WTC11 (cell line): ENCODE measurements at regions not wholly inside any gene's neighbourhood (a gene's known extent, or its start where the extent isn't known, plus 50 kb on each side); places are given as distances from the start of the nearest gene placed in this dataset.

ENCODE experiments used
- ATAC-seq: fragments of 200-7000 bp; cut with Tn5 transposase; 2 replicates; pipeline ENCODE4 v1.10.0; 2021; ENCODE audit warnings: mild to moderate bottlenecking, moderate library complexity
- CTCF ChIA-PET: fragments of 300-600 bp; sonication (Branson Sonifier 250); formaldehyde crosslinking; loops from one replicate; lab custom pipeline; 2021; ENCODE audit warnings: antibody characterized with exemption; lab: Charles Lee
- POLR2A ChIA-PET: fragments of 350-600 bp; sonication (Branson Sonifier 250); formaldehyde crosslinking; loops from one replicate; lab custom pipeline; 2021; ENCODE audit warnings: antibody characterized with exemption; lab: Charles Lee
- DNase-seq: peaks from one replicate; pipeline ENCODE4 v3.0.0; 2021; ENCODE audit warnings: low spot score
- H3K27ac Mint-ChIP-seq: 2 replicates; pipeline ENCODE4 v1.8.0; 2021; ENCODE audit warnings: mixed read lengths
- H3K27me3 Mint-ChIP-seq: 2 replicates; pipeline ENCODE4 v1.8.0; 2021; ENCODE audit warnings: low read depth, mild to moderate bottlenecking, moderate library complexity, mixed read lengths
- H3K36me3 Mint-ChIP-seq: 2 replicates; pipeline ENCODE4 v1.8.0; 2021; ENCODE audit warnings: mixed read lengths
- H3K4me1 Mint-ChIP-seq: 2 replicates; pipeline ENCODE4 v1.8.0; 2022; ENCODE audit warnings: mixed read lengths
- H3K4me3 Mint-ChIP-seq: 2 replicates; pipeline ENCODE4 v1.8.0; 2021; ENCODE audit warnings: mild to moderate bottlenecking, moderate library complexity, mixed read lengths
- H3K9me3 Mint-ChIP-seq: 2 replicates; pipeline ENCODE4 v1.8.0; 2021; ENCODE audit warnings: mixed read lengths
- AR ChIP-seq: fragments of 250-450 bp; sonication (Bioruptor Pico); IDR thresholded peaks from 2 replicates; pipeline ENCODE4 v1.9.0; 2021; ENCODE audit warnings: mild to moderate bottlenecking
- ATF2 ChIP-seq: sonication (generic); formaldehyde crosslinking; IDR thresholded peaks from 2 replicates; pipeline ENCODE4 v1.8.1; 2022; ENCODE audit warnings: low read depth, missing genetic modification reagents, borderline replicate concordance
- CREM ChIP-seq: sonication (generic); formaldehyde crosslinking; IDR thresholded peaks from 2 replicates; pipeline ENCODE4 v1.8.1; 2022; ENCODE audit warnings: mild to moderate bottlenecking, missing genetic modification reagents, moderate library complexity
- GABPB1 ChIP-seq: sonication (generic); formaldehyde crosslinking; IDR thresholded peaks from 2 replicates; pipeline ENCODE4 v1.8.1; 2023; ENCODE audit warnings: mild to moderate bottlenecking, missing genetic modification reagents
- GTF2I ChIP-seq: fragments of 250-450 bp; sonication (Bioruptor Pico); conservative IDR thresholded peaks from 2 replicates; pipeline ENCODE4 v1.4.0; 2021; ENCODE audit warnings: mild to moderate bottlenecking
- IRF2 ChIP-seq: sonication (generic); formaldehyde crosslinking; IDR thresholded peaks from 2 replicates; pipeline ENCODE4 v1.8.0; 2022; ENCODE audit warnings: low read depth, missing genetic modification reagents, borderline replicate concordance
- MLX ChIP-seq: sonication (generic); formaldehyde crosslinking; IDR thresholded peaks from 2 replicates; pipeline ENCODE4 v1.8.1; 2023; ENCODE audit warnings: mild to moderate bottlenecking, missing genetic modification reagents, moderate library complexity
- NR1H2 ChIP-seq: sonication (generic); formaldehyde crosslinking; IDR thresholded peaks from 2 replicates; pipeline ENCODE4 v1.9.0; 2021; ENCODE audit warnings: mild to moderate bottlenecking, moderate library complexity, missing genetic modification reagents
- NR3C1 ChIP-seq: sonication (generic); formaldehyde crosslinking; conservative IDR thresholded peaks from 2 replicates; pipeline ENCODE4 v1.8.1; 2023; ENCODE audit warnings: low read depth, mild to moderate bottlenecking, missing genetic modification reagents
- OVOL2 ChIP-seq: fragments of 250-450 bp; sonication (Bioruptor Pico); IDR thresholded peaks from 2 replicates; pipeline ENCODE4 v1.9.0; 2021; ENCODE audit warnings: mild to moderate bottlenecking, borderline replicate concordance
- PRRX2 ChIP-seq: fragments of 250-450 bp; sonication (Bioruptor Pico); IDR thresholded peaks from 2 replicates; pipeline ENCODE4 v1.8.0; 2021; ENCODE audit warnings: mild to moderate bottlenecking
- RORB ChIP-seq: fragments of 250-450 bp; sonication (Bioruptor Pico); IDR thresholded peaks from 2 replicates; pipeline ENCODE4 v1.9.0; 2021; ENCODE audit warnings: mild to moderate bottlenecking
- STAT6 ChIP-seq: sonication (generic); formaldehyde crosslinking; conservative IDR thresholded peaks from 2 replicates; pipeline ENCODE4 v1.8.1; 2023; ENCODE audit warnings: mild to moderate bottlenecking, low read depth, missing genetic modification reagents, moderate library complexity
- TCF7 ChIP-seq: sonication (generic); formaldehyde crosslinking; IDR thresholded peaks from 2 replicates; pipeline ENCODE4 v1.8.0; 2022; ENCODE audit warnings: mild to moderate bottlenecking, low read depth, missing genetic modification reagents, moderate library complexity
- TEAD1 ChIP-seq: sonication (generic); formaldehyde crosslinking; IDR thresholded peaks from 2 replicates; pipeline ENCODE4 v1.8.0; 2022; ENCODE audit warnings: mild to moderate bottlenecking, missing genetic modification reagents
- TEAD4 ChIP-seq: sonication (generic); formaldehyde crosslinking; IDR thresholded peaks from 2 replicates; pipeline ENCODE4 v1.8.0; 2022; ENCODE audit warnings: mild to moderate bottlenecking, missing genetic modification reagents
- USF1 ChIP-seq: sonication (generic); formaldehyde crosslinking; IDR thresholded peaks from 2 replicates; pipeline ENCODE4 v1.8.0; 2022; ENCODE audit warnings: mild to moderate bottlenecking, missing genetic modification reagents
- ZNF121 ChIP-seq: sonication (generic); formaldehyde crosslinking; IDR thresholded peaks from 2 replicates; pipeline ENCODE4 v1.8.0; 2023; ENCODE audit warnings: missing genetic modification reagents
- ZNF281 ChIP-seq: sonication (generic); formaldehyde crosslinking; IDR thresholded peaks from 2 replicates; pipeline ENCODE4 v1.8.0; 2023; ENCODE audit warnings: mild to moderate bottlenecking, missing genetic modification reagents
- TF ChIP-seq, protein P1 (sequence below): sonication (generic); formaldehyde crosslinking; IDR thresholded peaks from 2 replicates; pipeline ENCODE4 v1.8.0; 2023; ENCODE audit warnings: missing genetic modification reagents, mild to moderate bottlenecking, borderline replicate concordance

DNA sequence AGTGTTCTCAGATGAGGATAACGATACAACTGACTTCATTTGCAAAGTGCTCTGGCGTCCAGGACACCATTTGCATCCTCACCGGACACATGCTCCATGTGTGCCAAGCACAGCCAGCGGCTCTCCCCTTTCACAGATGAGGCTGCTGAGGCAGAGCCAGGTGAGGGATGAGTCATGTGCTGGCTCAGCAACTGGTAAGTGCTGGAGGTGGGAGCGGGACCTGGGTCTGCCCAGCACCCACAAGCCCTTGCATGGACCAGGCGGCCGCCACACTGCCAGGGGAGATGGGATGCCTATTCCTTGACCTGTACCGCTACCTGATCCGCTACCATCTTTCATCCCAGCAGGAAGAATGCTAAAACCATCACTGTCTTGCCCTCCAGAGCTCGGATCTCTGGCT, 86.2 kb upstream of the ASB18 start:
- Mint-ChIP-seq H3K27me3 (no peaks in the 10 kb centered on the region), H3K4me1 (peaks cover 15% of the 10 kb centered on the region), H3K9me3 (no peaks in the 10 kb centered on the region), H3K36me3 (no peaks in the 10 kb centered on the region), H3K27ac (no peak overlapping the region), H3K4me3 (no peak overlapping the region)
- ATAC-seq, result no peak
- no peak for DNase-seq
- POLR2A ChIA-PET, result no interaction called here
- CTCF ChIA-PET, result interaction anchor here (0.8 kb wide), 1 partner anchor 219 kb away, joined by 3 read pairs; the partner anchor contains the start of gene ACKR3
- TF ChIP-seq, protein P1, sequence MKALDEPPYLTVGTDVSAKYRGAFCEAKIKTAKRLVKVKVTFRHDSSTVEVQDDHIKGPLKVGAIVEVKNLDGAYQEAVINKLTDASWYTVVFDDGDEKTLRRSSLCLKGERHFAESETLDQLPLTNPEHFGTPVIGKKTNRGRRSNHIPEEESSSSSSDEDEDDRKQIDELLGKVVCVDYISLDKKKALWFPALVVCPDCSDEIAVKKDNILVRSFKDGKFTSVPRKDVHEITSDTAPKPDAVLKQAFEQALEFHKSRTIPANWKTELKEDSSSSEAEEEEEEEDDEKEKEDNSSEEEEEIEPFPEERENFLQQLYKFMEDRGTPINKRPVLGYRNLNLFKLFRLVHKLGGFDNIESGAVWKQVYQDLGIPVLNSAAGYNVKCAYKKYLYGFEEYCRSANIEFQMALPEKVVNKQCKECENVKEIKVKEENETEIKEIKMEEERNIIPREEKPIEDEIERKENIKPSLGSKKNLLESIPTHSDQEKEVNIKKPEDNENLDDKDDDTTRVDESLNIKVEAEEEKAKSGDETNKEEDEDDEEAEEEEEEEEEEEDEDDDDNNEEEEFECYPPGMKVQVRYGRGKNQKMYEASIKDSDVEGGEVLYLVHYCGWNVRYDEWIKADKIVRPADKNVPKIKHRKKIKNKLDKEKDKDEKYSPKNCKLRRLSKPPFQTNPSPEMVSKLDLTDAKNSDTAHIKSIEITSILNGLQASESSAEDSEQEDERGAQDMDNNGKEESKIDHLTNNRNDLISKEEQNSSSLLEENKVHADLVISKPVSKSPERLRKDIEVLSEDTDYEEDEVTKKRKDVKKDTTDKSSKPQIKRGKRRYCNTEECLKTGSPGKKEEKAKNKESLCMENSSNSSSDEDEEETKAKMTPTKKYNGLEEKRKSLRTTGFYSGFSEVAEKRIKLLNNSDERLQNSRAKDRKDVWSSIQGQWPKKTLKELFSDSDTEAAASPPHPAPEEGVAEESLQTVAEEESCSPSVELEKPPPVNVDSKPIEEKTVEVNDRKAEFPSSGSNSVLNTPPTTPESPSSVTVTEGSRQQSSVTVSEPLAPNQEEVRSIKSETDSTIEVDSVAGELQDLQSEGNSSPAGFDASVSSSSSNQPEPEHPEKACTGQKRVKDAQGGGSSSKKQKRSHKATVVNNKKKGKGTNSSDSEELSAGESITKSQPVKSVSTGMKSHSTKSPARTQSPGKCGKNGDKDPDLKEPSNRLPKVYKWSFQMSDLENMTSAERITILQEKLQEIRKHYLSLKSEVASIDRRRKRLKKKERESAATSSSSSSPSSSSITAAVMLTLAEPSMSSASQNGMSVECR, result no peak
- TF ChIP-seq TEAD4 (no peak), TEAD1 (CRISPR knock-in tag) (no peak), ATF2 (CRISPR knock-in tag) (no peak), OVOL2 (CRISPR knock-in tag) (no peak), MLX (CRISPR knock-in tag) (no peak), NR3C1 (no peak), CREM (CRISPR knock-in tag) (no peak), ZNF281 (no peak), ZNF121 (CRISPR knock-in tag) (no peak)

- H3K9me3 Mint-ChIP-seq, result no peaks in the 10 kb centered on the region
- no peaks in the 10 kb centered on the region for H3K36me3 Mint-ChIP-seq
- peaks cover 11% of the 10 kb centered on the region for H3K4me1 Mint-ChIP-seq
- CTCF ChIA-PET, result no interaction called here
- H3K4me3 Mint-ChIP-seq, result no peak overlapping the region
- ATAC-seq, result no peak
- POLR2A ChIA-PET, result no interaction called here
- DNase-seq, result no peak
- no peak overlapping the region for H3K27ac Mint-ChIP-seq
- no peaks in the 10 kb centered on the region for H3K27me3 Mint-ChIP-seq
- no peak for TF ChIP-seq CREM (CRISPR knock-in tag)
- TF ChIP-seq TCF7 (CRISPR knock-in tag), result no peak
- no peak for TF ChIP-seq GABPB1 (CRISPR knock-in tag)
- no peak for TF ChIP-seq STAT6
- TF ChIP-seq RORB (CRISPR knock-in tag), result no peak
- TF ChIP-seq GTF2I (CRISPR knock-in tag), result no peak
- TF ChIP-seq NR1H2 (CRISPR knock-in tag), result no peak
- TF ChIP-seq USF1 (CRISPR knock-in tag), result no peak
- no peak for TF ChIP-seq PRRX2 (CRISPR knock-in tag)
- no peak for TF ChIP-seq IRF2
- no peak for TF ChIP-seq AR (CRISPR knock-in tag)
Observed at GRCh38 chr2:236351966-236352525, 87.8 kb upstream of the ASB18 start.
